GM19193 (cell line): ENCODE measurements at regions not wholly inside any gene's neighbourhood (a gene's known extent, or its start where the extent isn't known, plus 50 kb on each side); places are given as distances from the start of the nearest gene placed in this dataset.

Source experiments
- POLR2A ChIP-seq: IDR thresholded peaks from 4 replicates; pipeline ENCODE4 v1.6.1; 2011; ENCODE audit not compliant: insufficient read depth, insufficient read length; ENCODE audit errors: extremely low read depth

DNA sequence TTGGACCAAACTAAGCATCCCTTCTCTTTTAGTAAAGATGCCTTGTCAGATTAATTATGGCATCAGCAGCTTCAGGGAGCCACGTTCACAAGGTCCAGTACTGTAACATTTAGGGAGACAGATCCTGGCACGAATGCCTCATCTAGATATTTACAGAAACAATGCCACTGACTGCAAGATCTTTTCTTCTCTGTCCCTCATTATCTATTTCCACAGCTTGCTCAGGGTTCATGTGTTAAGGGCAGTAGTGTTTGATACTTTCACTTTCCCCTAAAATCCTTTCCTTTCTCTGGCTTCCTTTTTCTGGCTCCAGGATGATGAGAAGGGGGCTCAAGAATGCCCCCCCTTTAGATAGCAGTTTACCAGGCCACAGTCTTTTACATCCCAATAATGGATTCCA lies 393.9 kb downstream of the BCL11A start:
- TF ChIP-seq POLR2A = no peak

DNA sequence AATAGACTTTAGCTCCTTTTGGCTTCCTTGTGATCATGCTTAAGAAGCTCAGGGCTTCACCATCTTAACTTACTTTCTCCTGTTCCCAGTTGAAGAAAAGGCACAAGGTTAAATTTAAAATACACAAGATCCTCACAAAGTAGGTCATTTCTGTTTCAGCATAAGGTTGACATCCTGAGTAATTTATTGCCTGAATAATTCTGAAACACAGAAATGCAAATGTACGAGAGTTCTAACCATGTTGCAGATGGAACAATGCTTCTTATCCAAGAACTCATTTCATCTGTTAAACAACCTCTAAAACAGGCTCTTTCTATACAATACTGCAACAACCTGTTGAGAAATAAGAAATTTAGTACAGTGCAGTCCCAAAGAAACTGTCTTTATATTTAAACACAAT lies 395.2 kb downstream of the BCL11A start:
- no peak for TF ChIP-seq POLR2A

DNA sequence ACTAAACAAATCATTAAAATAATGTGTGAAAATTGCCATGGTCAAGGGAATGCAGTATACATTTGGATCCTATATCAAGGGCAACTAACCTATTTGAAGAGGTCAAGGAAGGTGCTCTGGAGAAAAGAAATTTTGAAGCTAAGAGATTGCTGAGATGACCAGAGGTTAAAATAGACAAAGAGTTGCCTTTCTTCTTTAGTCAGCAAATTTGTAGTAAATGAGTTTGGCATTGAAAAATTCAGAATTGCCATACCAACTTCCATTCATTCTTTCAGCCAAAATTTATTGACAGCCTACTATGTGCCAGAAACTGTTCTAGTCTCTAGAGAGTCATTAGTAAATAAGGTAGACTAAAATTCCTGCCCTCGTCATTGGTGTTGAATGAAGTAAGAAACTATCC lies 396.2 kb downstream of the BCL11A start:
- TF ChIP-seq POLR2A = no peak

DNA sequence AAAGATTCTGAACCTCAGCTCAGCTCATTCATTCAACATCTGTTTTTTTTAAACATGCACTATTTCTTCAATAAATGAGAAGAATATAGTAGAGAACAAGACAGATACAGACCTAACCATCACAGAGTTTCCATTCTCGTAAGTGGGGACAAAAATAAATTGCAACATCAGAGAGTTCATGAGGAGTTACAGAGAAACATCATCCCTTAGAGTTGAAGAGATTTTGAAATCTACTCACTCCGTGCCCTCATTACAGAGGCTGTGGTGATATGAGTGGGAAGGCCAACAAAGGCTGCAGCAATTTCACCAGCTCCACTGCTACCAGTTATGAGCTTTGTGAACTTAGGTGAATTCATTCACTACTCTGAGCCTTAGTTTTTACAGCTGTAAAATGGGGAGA lies 399.3 kb downstream of the BCL11A start:
- TF ChIP-seq POLR2A = no peak

DNA sequence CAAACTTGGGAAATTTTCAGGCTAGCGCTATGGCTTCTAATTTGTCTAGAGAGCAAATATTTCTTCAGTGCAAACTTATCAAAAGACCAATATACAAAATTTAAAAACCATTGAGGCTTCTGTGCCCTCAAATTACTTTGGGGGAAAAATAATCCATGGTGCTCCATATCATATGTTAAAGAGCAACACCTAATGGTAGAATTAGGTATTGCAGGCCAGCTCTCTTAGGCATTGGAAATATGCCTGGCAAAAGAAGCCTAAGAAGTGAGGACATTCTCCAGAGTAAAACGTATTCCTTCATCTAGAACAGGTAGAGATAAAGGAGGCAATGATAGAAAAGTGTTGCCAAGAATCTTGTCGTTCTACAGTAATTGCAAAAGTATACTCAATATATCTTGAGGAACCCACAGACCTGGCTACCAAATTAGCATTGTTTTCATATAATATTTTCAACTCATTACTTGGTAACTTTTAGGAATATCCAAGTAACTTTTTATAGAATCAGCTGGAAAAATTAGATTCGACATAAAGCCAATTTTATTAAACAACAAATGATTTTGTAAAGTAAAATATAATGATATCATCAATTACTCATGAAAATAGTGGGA lies 401.1 kb downstream of the BCL11A start:
- no peak for TF ChIP-seq POLR2A

DNA sequence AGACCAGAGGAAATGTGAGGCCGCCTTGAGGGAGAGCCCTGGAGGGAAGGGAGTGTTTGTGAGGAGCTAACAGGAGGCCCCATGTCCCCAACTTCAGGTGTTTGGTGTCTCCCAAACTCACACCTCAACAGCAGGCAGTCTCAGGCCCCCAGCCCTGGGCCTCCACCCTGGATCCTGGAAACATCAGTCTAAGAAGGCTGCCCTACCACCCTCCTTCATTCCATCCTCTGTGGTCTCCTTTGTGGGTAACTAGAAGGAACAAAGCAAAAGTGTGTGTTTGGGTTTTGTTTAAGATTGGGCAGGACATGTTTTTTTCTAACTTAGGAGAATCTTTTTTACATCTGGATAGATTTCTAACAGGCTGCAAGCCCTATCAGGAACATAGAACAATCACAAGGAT lies 404.3 kb downstream of the BCL11A start:
- TF ChIP-seq POLR2A = no peak

DNA sequence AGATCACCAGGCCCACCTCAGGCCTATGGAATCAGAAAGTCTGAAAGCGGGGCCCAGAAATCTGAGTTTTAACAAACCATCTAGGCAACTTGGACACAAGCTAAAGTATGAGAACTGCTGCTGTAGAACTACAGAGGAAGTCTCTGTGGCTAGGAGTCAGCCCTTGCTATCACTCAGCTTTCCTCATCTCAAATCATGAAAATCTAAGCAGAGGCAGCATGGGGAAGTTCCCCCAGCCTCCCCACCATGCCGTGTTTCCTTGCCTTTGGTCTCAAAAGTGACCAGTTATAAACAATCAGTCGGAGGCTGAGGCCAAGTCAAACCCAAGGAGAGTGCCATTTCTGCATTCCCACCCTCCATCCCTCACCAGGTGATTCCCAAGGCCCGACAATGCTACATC lies 404.7 kb downstream of the BCL11A start:
- no peak for TF ChIP-seq POLR2A

DNA sequence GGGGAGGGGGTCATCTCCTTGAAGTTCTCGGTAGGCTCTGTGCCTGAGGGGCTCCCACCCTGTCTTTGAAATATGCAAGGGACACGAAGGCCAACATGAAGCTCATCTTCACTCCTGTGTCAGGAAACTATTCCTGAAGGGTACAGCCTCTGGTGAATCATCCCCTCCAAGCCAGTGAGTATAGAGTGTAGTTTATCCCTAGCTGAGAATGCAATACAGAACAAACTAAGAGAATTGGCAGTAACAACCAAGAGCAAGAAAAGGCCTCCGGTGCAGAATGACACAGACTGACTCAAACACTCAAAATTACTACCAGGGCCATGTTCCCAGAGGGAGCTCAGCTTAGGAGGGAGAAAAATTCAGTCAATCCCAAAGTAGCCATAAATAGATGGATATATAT lies 413.3 kb downstream of the BCL11A start:
- no peak for TF ChIP-seq POLR2A

DNA sequence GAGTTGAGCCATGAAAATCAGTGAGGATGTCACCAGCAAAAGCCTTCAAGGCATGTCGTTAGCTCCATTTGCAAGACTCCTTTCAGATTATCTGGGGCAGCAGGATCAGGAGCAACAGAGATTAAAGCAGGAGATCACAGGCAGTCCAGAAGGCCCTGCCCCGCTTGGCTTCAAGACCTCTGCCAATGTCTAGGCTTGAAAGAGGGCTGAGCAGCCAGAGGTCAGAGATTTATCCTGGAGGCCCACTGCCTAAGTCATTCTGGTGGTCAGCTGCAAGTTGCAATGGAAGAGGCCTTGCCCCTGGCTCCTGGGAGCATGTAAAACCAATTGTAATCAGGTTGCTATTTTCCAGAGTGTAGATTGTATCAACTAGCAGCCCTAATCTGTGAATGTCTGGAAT lies 416.5 kb downstream of the BCL11A start:
- no peak for TF ChIP-seq POLR2A

DNA sequence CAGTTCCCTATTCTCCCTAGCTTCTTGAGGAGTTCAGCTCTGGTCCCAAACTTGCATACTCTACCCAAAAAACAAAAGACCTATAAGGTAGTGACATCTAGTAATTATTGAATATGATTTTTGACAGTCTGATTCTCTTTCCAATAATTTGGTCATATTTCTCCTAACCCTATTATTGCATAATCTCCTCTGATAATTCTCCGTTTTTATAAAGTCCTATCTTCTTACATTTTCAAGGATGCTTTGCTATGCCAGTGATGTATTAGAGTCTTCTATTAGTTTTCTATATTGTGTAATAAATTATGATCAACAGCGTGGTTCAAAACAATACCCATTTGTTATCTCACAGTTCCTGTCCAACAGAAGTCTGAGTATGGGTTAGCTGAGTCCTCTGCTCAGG lies 426.3 kb downstream of the BCL11A start:
- no peak for TF ChIP-seq POLR2A

DNA sequence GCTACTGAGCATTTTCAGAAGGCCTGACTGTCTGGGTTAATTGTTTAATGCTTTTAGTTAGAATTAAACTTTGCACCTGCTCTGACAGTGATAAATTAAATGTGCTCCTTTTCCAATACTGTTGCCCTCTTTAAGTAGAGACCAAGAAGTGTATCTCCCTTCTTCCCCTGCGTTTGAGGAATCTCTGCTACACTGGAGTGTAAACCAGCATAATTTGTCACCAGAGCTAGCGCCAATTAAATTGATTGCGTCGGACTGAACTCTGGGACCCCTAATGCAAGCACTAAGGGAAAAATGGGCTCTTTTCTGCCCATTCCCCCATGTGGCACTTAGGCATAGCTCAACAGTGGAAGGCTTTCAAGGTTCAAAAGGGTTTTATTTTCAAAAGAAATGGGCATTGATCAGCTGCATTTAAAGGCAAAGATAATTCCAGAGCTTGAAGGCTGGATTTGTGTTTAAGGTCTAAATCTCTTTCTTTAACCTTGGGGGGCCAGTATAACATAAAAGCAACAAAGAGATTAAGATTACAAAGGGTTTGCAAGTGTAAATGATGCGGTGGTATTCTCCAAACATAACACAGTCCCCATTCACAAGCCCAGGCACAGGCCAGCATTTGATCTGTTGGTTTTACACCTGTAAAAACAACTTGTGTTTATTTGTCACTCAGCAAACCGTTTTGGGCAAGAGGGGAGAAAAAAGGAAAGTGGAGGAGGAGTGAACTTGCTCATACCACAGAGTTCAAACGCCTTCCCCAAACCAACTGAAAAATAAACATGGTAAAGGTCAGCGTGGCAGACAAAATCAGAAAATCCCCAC lies 427.6 kb downstream of the BCL11A start:
- TF ChIP-seq POLR2A = no peak

DNA sequence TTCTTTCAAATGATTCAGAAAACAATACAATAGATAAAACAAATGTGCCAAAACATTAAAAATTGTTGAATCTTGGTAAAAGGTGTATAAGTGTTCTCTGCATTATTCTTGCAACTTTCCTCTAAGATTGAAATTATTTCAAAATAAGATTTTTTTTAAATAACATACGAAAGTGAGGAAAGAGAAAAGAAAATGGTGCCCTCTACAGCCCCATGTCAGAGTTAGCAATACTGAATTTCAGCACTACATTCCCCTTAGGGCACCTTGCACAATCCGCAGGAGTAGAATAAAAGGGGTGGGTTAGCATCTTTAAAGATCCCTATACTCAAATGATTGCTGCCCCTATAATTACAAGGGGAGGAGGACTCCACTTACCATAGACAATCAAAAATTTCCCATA lies 433.7 kb downstream of the BCL11A start:
- no peak for TF ChIP-seq POLR2A

DNA sequence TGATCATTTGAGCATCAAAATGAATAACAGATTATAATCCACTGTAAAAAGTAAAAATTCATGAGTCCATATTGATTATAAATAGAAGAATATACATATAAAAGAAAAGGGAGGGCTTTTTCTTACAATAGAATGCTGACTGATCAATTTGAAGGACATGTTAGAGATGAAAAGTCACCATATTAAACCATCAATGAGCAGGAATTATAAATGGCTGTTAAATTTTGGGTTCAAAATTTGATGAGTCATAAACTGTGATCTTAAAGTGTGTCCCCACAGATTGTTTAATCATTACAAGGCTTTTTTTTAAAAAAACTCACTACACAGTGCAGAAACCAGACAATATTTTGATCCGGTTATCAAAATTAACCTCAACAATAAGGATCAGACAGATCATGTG lies 434.5 kb downstream of the BCL11A start:
- TF ChIP-seq POLR2A = no peak

DNA sequence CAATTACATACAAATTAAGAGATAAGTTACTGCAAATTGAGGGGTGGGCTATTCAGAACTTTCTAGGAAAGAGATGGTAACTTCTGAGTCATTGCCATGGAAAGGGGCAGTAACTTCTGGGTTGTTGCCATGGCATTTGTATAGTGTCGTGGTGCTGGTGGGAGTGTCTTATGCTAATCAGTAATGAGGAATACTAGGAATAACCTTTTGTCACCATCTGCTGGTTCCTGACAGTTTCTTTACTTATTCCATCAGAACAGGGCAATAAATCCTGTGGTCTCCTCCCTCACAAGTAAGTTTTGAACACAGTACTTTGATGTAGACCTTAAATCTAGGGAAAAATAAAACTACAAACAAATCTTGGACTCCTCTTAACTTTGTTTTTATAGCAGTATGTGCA lies 435.4 kb downstream of the BCL11A start:
- TF ChIP-seq POLR2A = no peak

DNA sequence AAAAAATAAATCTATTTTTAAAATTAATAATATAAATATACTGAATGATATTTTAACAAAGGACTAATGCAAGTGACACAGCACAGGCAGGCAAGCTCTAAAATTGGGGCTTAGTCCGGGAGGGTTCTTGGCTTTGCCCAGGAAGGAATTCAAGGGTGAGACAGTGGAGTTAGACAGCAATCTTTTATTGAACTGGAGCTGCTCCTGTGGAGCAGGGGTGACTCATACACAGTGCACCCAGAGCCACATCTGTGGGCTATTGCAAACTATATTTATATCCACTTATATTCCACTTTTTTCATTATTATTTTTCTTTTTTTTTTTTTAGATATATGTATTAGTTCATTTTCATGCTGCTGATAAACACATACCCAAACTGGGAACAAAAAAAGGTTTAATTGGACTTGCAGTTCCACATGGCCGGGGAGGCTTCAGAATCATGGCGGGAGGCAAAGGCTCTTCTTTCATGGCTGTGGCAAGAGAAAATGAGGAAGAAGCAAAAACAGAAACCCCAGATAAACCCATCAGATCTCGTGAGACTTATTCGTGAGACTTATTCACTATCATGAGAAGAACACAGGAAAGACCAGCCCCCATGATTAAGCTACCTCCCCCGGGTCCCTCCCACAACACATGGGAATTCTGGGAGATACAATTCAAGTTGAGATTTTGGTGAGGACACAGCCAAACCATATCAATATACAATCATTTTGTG lies 437.1 kb downstream of the BCL11A start:
- TF ChIP-seq POLR2A = no peak

DNA sequence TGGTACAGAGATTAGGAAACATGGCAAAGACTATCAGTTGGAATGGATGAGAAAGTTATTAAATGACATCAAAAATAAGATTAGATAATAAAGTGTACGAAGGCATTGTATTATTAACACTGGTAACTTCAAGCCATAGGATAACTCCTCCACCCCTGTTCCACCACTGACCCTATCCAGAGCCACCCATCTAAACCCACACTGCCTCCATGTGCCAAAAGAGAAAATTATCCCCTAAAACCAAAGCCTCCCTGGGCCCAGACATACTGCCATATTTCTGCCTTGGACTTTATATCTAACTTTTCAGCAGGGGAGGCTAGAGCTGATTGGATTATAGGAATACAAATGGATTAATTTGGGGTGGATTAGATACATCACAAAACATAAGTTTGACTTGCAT lies 443.7 kb downstream of the BCL11A start:
- TF ChIP-seq POLR2A = no peak
